Ishikawa (cell line): ENCODE measurements at regions not wholly inside any gene's neighbourhood (a gene's known extent, or its start where the extent isn't known, plus 50 kb on each side); places are given as distances from the start of the nearest gene placed in this dataset.

ENCODE experiments used
- CEBPB ChIP-seq: IDR thresholded peaks from 2 replicates; pipeline ENCODE4 v1.6.1; 2012
- CREB1 ChIP-seq: IDR thresholded peaks from 2 replicates; pipeline ENCODE4 v1.6.1; 2012; ENCODE audit warnings: low read depth
- EGR1 ChIP-seq: IDR thresholded peaks from 2 replicates; pipeline ENCODE4 v1.6.1; 2012
- EP300 ChIP-seq: IDR thresholded peaks from 2 replicates; pipeline ENCODE4 v1.6.1; 2012; ENCODE audit warnings: borderline replicate concordance
- FOXM1 ChIP-seq: IDR thresholded peaks from 2 replicates; pipeline ENCODE4 v1.6.1; 2012; ENCODE audit warnings: low read depth, borderline replicate concordance
- MAX ChIP-seq: IDR thresholded peaks from 2 replicates; pipeline ENCODE4 v1.6.1; 2012
- NFIC ChIP-seq: IDR thresholded peaks from 2 replicates; pipeline ENCODE4 v1.6.1; 2012
- RAD21 ChIP-seq: IDR thresholded peaks from 2 replicates; pipeline ENCODE4 v1.6.1; 2012; ENCODE audit warnings: low read depth
- TAF1 ChIP-seq: IDR thresholded peaks from 2 replicates; pipeline ENCODE4 v1.6.1; 2012; ENCODE audit warnings: low read depth, mild to moderate bottlenecking
- TCF12 ChIP-seq: IDR thresholded peaks from 2 replicates; pipeline ENCODE4 v1.6.1; 2012; ENCODE audit warnings: low read depth
- TEAD4 ChIP-seq: IDR thresholded peaks from 2 replicates; pipeline ENCODE4 v1.6.1; 2012
- USF1 ChIP-seq: IDR thresholded peaks from 2 replicates; pipeline ENCODE4 v1.6.1; 2012
- YY1 ChIP-seq: IDR thresholded peaks from 2 replicates; pipeline ENCODE4 v1.6.1; 2012; ENCODE audit warnings: low read depth
- ZBTB7A ChIP-seq: IDR thresholded peaks from 2 replicates; pipeline ENCODE4 v1.6.1; 2012; ENCODE audit warnings: low read depth
- TF ChIP-seq, protein P1 (sequence below): IDR thresholded peaks from 2 replicates; pipeline ENCODE4 v1.6.1; 2012; ENCODE audit warnings: low read depth, mild to moderate bottlenecking

DNA sequence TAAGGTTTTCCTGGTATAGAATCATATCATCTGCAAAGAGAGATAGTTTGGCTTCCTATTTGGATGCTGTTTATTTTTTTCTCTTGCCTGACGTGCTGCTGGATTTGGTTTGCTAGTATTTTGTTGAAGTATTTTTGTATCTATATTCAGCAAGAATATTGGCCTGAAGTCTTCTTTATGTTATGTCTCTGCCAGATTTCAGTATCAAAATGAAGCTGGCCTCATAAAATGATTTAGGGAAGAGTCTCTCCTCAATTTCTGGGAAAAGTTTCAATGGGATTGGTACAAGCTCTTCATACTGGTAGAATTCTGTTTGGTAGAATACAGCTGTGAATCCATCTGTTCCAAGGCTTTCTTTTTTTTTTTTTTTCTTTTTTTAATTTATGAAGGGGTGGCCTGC, 799.0 kb upstream of the TYRP1 start:
- no peak for TF ChIP-seq USF1
- TF ChIP-seq EP300 = no peak
- TF ChIP-seq CREB1 = no peak
- no peak for TF ChIP-seq EGR1
- TF ChIP-seq TCF12 = no peak
- no peak for TF ChIP-seq YY1
- no peak for TF ChIP-seq CEBPB
- TF ChIP-seq RAD21 = no peak
- TF ChIP-seq MAX = no peak
- TF ChIP-seq, protein P1, sequence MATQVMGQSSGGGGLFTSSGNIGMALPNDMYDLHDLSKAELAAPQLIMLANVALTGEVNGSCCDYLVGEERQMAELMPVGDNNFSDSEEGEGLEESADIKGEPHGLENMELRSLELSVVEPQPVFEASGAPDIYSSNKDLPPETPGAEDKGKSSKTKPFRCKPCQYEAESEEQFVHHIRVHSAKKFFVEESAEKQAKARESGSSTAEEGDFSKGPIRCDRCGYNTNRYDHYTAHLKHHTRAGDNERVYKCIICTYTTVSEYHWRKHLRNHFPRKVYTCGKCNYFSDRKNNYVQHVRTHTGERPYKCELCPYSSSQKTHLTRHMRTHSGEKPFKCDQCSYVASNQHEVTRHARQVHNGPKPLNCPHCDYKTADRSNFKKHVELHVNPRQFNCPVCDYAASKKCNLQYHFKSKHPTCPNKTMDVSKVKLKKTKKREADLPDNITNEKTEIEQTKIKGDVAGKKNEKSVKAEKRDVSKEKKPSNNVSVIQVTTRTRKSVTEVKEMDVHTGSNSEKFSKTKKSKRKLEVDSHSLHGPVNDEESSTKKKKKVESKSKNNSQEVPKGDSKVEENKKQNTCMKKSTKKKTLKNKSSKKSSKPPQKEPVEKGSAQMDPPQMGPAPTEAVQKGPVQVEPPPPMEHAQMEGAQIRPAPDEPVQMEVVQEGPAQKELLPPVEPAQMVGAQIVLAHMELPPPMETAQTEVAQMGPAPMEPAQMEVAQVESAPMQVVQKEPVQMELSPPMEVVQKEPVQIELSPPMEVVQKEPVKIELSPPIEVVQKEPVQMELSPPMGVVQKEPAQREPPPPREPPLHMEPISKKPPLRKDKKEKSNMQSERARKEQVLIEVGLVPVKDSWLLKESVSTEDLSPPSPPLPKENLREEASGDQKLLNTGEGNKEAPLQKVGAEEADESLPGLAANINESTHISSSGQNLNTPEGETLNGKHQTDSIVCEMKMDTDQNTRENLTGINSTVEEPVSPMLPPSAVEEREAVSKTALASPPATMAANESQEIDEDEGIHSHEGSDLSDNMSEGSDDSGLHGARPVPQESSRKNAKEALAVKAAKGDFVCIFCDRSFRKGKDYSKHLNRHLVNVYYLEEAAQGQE = no peak

GRCh38 chr9:11902610-11903009, 790.6 kb upstream of the TYRP1 start:
- TF ChIP-seq TEAD4 (no peak), YY1 (no peak), EP300 (no peak)

DNA sequence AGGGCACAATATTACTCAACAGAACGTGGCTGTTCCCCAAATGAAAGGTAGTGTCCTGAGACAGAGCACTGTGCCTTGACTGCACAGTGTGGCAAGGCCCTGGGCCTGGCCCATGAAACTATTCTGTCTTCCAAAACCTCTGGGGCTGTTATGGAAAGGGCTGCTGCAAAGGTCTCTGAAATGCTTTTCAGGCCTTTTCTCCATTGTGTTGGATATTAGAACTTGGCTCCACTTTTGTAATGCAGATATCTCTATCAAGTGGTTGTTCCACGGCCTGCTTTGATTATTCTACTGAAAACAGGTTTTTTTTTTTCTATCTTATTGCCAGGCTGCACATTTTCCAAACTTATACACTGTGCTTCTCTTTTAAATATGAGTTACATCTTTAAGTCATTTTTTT, 777.5 kb upstream of the TYRP1 start:
- TF ChIP-seq CREB1 (no peak), ZBTB7A (no peak), USF1 (no peak), MAX (no peak), CEBPB (no peak), FOXM1 (no peak), TCF12 (no peak), EGR1 (no peak), EP300 (no peak), TEAD4 (no peak)
- TF ChIP-seq, protein P1 = no peak

DNA sequence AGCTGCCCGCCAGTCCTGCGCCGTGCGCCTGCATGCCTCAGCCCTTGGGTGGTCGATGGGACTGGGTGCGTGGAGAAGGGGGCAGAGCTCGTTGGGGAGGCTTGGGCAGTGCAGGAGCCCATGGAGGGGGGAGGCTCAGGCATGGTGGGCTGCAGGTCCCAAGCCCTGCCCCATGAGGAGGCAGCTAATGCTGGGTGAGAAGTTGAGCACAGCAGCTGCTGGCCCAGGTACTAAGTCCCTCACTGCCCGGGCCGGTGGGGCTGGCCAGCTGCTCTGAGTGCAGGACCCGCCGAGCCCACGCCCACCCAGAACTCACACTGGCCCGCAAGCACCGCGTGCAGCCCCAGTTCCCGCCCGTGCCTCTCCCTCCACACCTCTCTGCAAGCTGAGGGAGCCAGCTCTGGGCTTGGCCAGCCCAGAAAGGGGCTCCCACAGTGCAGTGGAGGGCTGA, 764.3 kb upstream of the TYRP1 start:
- no peak for TF ChIP-seq EP300
- TF ChIP-seq RAD21 = no peak
- TF ChIP-seq CREB1 = no peak
- TF ChIP-seq, protein P1 = no peak
- no peak for TF ChIP-seq ZBTB7A
- no peak for TF ChIP-seq EGR1
- TF ChIP-seq USF1 = no peak
- TF ChIP-seq YY1 = no peak
- no peak for TF ChIP-seq TCF12
- TF ChIP-seq NFIC = no peak
- TF ChIP-seq CEBPB = no peak
- no peak for TF ChIP-seq TAF1
- TF ChIP-seq MAX = no peak
- TF ChIP-seq TEAD4 = no peak
- no peak for TF ChIP-seq FOXM1

- no peak for TF ChIP-seq USF1
- TF ChIP-seq FOXM1 = no peak
- no peak for TF ChIP-seq TCF12
- no peak for TF ChIP-seq CREB1
These were observed 762.1 kb upstream of the TYRP1 start for GRCh38 chr9:11931109-11931508.
